IPS-NIHi7 (cell line): ENCODE measurements at regions not wholly inside any gene's neighbourhood (a gene's known extent, or its start where the extent isn't known, plus 50 kb on each side); places are given as distances from the start of the nearest gene placed in this dataset.

Source experiments
- DNase-seq: peaks from one replicate; pipeline ENCODE4 v3.0.0; 2012; ENCODE audit warnings: mixed read lengths; ENCODE audit errors: extremely low spot score

DNA sequence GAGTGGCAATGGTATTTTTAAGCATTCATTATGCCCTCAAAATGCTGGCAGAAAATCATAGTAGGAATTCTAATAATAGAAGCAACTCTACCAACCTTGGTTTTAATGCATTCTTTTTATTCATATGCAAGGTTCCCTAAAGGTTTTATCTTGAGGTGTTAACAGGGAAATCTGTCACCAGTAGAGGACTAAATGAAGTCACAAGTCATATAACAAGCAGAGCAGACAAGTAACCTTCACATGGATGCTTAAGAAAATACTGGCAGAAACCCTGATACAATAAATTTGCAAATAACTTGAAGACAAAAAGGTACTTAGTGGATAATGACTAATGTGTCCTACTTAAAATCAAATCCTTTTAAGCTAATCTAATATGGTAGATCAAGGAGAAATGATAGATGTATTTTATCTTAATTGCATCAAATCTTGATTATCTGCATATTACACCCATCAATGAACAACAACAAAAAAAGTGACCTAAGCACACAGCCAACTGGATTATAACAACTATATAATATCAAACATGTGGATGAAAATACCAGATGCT is 73.3 kb downstream of the RFC3 start:
- DNase-seq: no peak

DNA sequence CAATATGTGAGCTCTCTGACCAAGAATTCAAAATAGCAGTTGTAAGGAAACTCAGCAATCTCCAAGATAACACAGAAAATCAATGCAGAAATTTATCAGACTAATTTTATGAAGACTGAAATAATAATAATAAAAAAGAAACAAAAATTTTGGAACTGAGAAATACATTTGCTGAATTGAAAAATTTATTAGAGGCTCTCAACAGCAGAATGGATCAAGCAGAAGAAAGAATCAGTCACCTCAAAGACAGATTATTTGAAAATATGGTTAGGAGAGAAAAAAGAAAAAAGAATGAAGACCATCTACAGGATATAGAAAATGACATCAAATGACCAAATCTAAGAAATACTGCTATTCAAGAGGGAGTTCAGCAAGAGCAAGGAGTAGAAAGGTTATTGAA is 75.6 kb downstream of the RFC3 start:
- no peak for DNase-seq

DNA sequence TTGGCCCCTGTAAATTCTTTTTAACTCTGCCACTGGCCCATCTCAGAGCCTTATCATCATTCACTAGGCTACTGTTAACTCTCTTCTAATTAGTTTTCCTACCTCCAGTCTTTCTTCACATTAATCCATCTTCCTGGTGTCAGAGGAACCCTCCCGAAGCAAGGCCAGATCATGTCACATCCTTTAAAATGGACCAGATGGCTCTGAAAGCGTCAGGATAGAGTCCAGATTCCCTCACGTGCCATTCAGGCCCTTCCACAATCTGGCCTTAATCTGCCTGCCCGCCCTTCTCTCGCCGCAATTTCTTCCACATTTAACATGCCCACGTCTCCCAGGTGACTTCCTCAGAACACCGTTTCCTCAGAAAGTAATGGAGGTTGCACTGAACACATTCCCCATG is 86.5 kb downstream of the RFC3 start:
- DNase-seq: no peak

GRCh38 chr13:33908116-33908515 is 90.2 kb downstream of the RFC3 start:
- DNase-seq: no peak

DNA sequence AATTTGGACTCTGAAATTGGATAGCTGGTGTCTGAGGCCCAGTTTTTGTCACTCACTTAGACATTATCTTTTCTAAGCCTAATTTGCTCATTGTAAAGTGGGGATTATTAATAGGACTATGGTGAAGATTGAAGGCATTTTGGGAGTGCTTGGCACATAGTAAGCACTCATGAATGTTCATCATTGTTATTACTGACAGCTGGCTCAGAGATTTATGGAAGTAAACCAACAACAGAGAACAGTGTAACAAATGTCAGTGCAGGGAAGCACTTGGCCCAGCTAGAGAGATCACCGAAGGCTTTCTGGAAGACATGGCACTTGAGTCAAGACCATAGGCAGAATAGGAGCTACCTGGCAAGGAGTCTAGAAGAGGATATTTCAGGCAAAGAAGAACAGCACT is 92.3 kb downstream of the RFC3 start:
- no peak for DNase-seq

GRCh38 chr13:33911521-33911920 is 93.6 kb downstream of the RFC3 start:
- DNase-seq: no peak

DNA sequence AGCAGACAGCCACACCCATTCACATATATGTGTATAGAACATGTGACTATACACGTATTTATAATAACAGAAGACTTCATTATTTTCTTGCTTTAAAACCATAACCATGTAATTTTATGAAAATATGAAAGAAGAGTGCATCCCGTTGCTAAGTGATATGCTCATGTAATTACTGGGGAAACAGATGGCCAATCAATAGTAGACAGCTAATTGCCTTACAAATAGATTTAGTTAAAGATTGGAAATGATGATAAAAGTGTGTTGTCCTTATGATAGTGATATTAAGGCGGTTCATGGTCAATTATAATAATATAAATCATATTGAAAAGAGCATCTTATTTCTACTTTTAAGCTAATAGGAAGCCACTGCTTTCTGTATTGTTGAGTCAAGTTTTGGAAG is 95.9 kb downstream of the RFC3 start:
- DNase-seq: no peak

GRCh38 chr13:33917190-33917589 is 99.2 kb downstream of the RFC3 start:
- DNase-seq: no peak

GRCh38 chr13:33918199-33918932 is 100.4 kb downstream of the RFC3 start:
- no peak for DNase-seq

- DNase-seq: no peak
These were observed 101.2 kb downstream of the RFC3 start for GRCh38 chr13:33919120-33919519.

DNA sequence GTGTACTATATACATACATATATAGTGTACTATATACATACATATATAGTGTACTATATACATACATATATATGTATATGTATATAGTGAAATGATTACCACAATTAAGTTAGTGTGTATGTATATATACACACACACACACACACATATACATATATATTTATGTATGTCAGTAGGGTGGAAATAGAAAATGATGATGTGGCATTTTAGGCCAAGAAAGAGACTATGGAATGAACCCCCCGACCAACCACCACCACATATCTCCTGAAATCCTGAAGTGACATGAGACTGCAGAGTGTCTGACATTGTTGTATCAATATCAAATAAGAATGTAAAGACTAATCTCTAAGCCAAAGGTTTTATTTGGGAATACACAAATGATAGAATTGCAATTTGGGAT is 107.6 kb downstream of the RFC3 start:
- no peak for DNase-seq

DNA sequence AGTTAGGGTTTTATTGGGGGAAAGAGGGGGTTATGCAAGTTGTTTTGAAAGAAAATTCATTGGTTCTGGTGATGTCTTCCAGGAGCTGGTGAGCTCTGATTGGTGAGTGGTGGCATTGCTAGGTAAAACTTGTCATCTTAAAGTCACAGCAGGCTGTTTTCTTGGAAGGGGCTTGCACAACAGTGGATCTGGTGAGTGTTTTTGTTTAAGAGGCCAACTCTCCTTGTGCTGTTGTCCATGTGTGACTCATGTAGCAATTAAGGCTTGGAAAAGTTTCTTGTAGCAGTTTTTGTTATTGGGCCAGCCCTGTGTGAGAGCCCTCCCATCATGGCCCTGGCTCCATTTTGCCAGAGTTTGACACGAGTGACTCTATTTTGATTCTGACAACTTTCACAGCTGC is 109.4 kb downstream of the RFC3 start:
- no peak for DNase-seq

DNA sequence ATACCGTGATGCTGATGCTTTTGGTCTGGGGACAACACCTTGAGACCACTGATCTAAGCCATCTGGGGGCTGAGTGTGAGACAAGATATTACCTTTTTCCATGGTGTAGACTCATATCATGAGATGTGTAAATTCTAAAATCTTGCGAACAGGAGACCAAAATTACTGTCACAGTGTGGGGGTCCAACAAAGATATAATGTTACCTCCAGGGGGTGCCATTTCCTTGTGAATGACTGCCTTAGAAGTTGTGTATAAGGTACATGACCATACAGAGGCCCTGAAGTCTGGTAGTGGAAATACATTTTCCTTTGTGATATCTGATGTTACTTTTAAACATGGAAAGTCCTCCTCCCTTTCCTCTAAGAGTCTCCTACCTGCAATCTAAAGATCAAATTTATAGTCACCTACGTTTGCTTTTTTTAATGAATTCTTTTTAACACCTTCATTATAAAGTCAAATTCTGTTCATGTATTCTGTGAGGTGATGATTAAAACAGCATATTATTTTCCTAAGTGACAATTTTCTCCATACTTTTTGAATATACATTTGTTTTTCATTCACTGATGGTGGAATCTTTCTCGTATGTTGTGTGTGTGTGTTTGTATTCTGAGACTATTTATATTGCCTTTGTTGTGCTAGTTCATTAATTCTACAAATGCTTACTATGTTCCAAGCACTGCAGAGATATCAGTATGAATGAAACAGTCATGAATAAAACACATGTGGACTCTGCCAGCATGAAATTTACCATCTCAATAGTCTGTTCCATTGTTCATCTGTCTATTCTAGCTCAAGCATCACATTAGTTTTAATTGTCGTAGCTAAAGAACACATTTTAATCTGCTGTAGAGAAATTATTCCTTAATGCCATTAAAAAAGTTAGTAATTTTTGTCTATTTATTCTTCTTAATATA is 113.7 kb downstream of the RFC3 start:
- DNase-seq: peak; percentile 50

- no peak for DNase-seq
These were observed 114.9 kb downstream of the RFC3 start for GRCh38 chr13:33932769-33933406.

- DNase-seq: no peak
These were observed 115.9 kb downstream of the RFC3 start for GRCh38 chr13:33933810-33934209.

DNA sequence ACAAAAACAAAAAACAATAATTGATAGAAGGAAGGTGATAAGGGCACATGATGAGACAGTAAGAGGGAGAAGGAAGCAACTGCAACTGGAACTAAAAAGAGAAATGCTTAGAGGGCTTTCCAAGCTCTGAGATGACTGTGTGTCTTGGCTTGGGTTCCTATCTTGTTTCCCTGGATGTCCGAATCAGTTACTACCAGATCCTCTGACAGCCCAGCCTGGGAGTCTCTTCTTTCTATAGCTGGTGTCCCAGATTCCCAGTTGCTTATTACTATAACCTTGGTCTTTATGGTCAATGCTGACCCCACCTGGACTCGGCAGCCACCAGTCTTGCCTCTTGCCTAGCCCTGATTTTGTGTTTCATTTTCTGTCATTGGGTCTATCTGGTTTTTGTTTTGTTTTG is 116.4 kb downstream of the RFC3 start:
- DNase-seq: no peak

GRCh38 chr13:33934951-33935371 is 117.0 kb downstream of the RFC3 start:
- DNase-seq: no peak

DNA sequence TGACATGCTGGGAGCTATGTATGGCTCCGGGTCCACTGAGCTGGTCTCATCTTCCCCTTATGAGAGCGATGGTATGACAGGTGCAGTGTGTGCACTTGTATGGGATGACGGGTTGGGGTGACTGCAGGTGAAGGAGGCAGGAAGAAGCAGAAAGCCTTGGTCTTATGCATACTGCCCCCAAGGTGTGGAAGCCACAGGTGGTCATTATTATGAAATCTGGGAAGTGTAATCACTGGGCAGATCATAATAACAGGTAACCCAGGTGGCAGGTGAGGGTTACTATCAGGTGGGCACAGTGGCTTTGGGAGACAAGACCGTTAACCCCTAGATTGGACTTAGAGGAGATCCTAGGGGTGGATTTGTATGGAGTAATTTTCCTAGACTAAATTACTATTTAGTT is 118.0 kb downstream of the RFC3 start:
- DNase-seq: no peak

DNA sequence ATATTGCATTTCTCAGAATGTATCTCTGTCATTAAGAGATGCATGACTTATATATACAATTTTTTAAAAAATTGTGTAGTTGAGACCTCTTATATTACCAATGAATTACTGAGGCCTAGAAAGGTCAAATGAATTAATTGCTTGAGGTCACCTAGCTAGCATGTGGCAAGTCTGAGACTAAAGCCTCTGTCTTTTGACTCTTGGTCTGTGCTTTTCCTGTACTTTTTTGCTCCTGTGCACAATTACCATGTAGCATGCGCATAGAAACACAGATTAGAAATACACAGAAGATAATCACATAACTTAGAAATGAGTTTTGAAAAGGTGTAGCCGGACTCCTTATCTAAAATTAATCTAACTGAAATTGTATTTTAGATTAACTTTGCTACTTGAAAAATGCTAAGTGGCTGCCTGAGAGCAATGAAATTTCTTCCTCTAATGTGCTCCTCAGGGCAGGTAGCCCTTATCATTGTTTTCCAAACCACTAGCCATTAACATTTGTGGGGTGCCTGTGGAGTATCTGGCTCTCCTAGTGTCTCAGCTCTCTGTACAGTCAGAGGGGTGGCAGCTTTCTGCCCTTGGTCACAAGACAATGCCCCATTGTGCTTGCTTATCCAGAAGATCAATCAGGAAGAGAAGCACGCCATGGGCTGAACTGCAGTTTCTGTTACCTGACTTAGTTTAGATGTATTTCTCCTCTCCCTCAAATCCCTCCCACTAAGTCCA is 119.6 kb downstream of the RFC3 start:
- peak; percentile 31 for DNase-seq

- DNase-seq: no peak
These were observed 122.3 kb downstream of the RFC3 start for GRCh38 chr13:33940256-33940655.

GRCh38 chr13:33940898-33941297 is 122.9 kb downstream of the RFC3 start:
- peak; percentile 47 for DNase-seq

GRCh38 chr13:33945477-33945876 is 127.5 kb downstream of the RFC3 start:
- DNase-seq: no peak
